Vagina (tissue), 2 donors: ENCODE measurements at regions not wholly inside any gene's neighbourhood (a gene's known extent, or its start where the extent isn't known, plus 50 kb on each side); places are given as distances from the start of the nearest gene placed in this dataset.

ENCODE experiments used
- DNase-seq, 2 donors: peaks; one replicate each; pipeline ENCODE4 v3.0.0-alpha.2; 2017; ENCODE audit errors: extremely low spot score in 2 of 2
- H3K27ac ChIP-seq: fragments of 200-600 bp; sonication (generic); one replicate; pipeline ENCODE4 v1.5.1; 2019
- H3K27me3 ChIP-seq: fragments of 200-600 bp; sonication (generic); one replicate; pipeline ENCODE4 v1.5.1; 2019
- H3K36me3 ChIP-seq, 2 donors: fragments of 200-600 bp; sonication (generic); one replicate each; pipeline ENCODE4 v1.5.1; 2017 to 2019
- H3K4me1 ChIP-seq: fragments of 200-600 bp; sonication (generic); one replicate; pipeline ENCODE4 v1.5.1; 2019
- H3K4me3 ChIP-seq, 2 donors: fragments of 200-600 bp; sonication (generic); 1 replicate in 1 of 2; 2 replicates in 1 of 2; pipeline ENCODE4 v1.5.1; 2016 to 2019
- H3K9me3 ChIP-seq: fragments of 200-600 bp; sonication (generic); one replicate; pipeline ENCODE4 v1.5.1; 2019
- CTCF ChIP-seq, 3 experiments: fragments of 450-650 bp in 2 of 3; fragments of 200-600 bp in 1 of 3; sonication (generic) in 1 of 3; IDR thresholded peaks; one replicate each; pipeline ENCODE4 v1.5.1; 2017 to 2019; ENCODE audit warnings: antibody characterized with exemption in 3 of 3, mild to moderate bottlenecking in 2 of 3, moderate library complexity in 2 of 3
- POLR2A ChIP-seq, 2 donors: fragments of 450-650 bp; IDR thresholded peaks; one replicate each; pipeline ENCODE4 v1.6.1; 2017; ENCODE audit warnings: antibody characterized with exemption in 2 of 2, mild to moderate bottlenecking in 2 of 2, moderate library complexity in 2 of 2
- POLR2AphosphoS5 ChIP-seq, 2 donors: sonication (generic); formaldehyde crosslinking; IDR thresholded peaks; one replicate each; pipeline ENCODE4 v1.9.0; 2017; ENCODE audit warnings: antibody characterized with exemption in 2 of 2, mild to moderate bottlenecking in 2 of 2, low read depth in 1 of 2; ENCODE audit not compliant: insufficient read depth in 1 of 2
- intact Hi-C: fragments of 100-400 bp; cut with DNase I; formaldehyde crosslinking; loops from one replicate; pipeline ENCODE4 v1.15.1; 2023

- Histone ChIP-seq H3K27ac (no peak overlapping the region), H3K4me3 (no peak overlapping the region)
- no peak for TF ChIP-seq POLR2AphosphoS5 (IDR thresholded peaks at IDR 0.05; ENCODE audit: insufficient read depth in 1 of 2, low read depth in 1 of 2)
- no peak for TF ChIP-seq POLR2A (IDR thresholded peaks at IDR 0.05)
- no peak for TF ChIP-seq CTCF (IDR thresholded peaks at IDR 0.05)
Measured at GRCh38 chr6:140833408-140833807, 1299.3 kb upstream of the GJE1 start.

GRCh38 chr6:140830666-140831065 is 1302.1 kb upstream of the GJE1 start:
- H3K4me3 ChIP-seq = no peak overlapping the region
- H3K36me3 ChIP-seq = no peaks in the 10 kb centered on the region
- TF ChIP-seq POLR2AphosphoS5 (IDR thresholded peaks at IDR 0.05; ENCODE audit: insufficient read depth in 1 of 2, low read depth in 1 of 2) = no peak
- no peak for TF ChIP-seq POLR2A (IDR thresholded peaks at IDR 0.05)
- no peak for TF ChIP-seq CTCF (IDR thresholded peaks at IDR 0.05)
- H3K9me3 ChIP-seq = no peaks in the 10 kb centered on the region
- intact Hi-C loops = no loop called here
- H3K27me3 ChIP-seq = no peaks in the 10 kb centered on the region
- no peaks in the 10 kb centered on the region for H3K4me1 ChIP-seq
- H3K27ac ChIP-seq = no peak overlapping the region
- DNase-seq = no peak

More at GRCh38 chr6:140833408-140833807, 1299.3 kb upstream of the GJE1 start:
- H3K4me1 ChIP-seq = no peaks in the 10 kb centered on the region
- DNase-seq = no peak
- intact Hi-C loops = no loop called here
- no peaks in the 10 kb centered on the region for H3K27me3 ChIP-seq
- no peaks in the 10 kb centered on the region for H3K9me3 ChIP-seq
- no peaks in the 10 kb centered on the region for H3K36me3 ChIP-seq

GRCh38 chr6:140828856-140829255 is 1303.9 kb upstream of the GJE1 start:
- intact Hi-C loops = no loop called here
- no peak for TF ChIP-seq POLR2AphosphoS5 (IDR thresholded peaks at IDR 0.05; ENCODE audit: insufficient read depth in 1 of 2, low read depth in 1 of 2)
- no peak for TF ChIP-seq CTCF (IDR thresholded peaks at IDR 0.05)
- Histone ChIP-seq H3K27ac (no peak overlapping the region), H3K4me3 (no peak overlapping the region), H3K27me3 (no peaks in the 10 kb centered on the region), H3K4me1 (no peaks in the 10 kb centered on the region), H3K9me3 (no peaks in the 10 kb centered on the region), H3K36me3 (no peaks in the 10 kb centered on the region)
- no peak for DNase-seq

GRCh38 chr6:140827593-140827992 is 1305.1 kb upstream of the GJE1 start:
- no peaks in the 10 kb centered on the region for H3K9me3 ChIP-seq
- intact Hi-C loops = no loop called here
- DNase-seq = no peak

GRCh38 chr6:140825731-140826130 is 1307.0 kb upstream of the GJE1 start:
- Histone ChIP-seq H3K4me3 (no peak overlapping the region), H3K4me1 (no peaks in the 10 kb centered on the region), H3K27ac (no peak overlapping the region), H3K36me3 (no peaks in the 10 kb centered on the region), H3K27me3 (no peaks in the 10 kb centered on the region), H3K9me3 (no peaks in the 10 kb centered on the region)
- no peak for TF ChIP-seq POLR2A (IDR thresholded peaks at IDR 0.05)
- TF ChIP-seq CTCF (IDR thresholded peaks at IDR 0.05) = no peak
- TF ChIP-seq POLR2AphosphoS5 (IDR thresholded peaks at IDR 0.05; ENCODE audit: insufficient read depth in 1 of 2, low read depth in 1 of 2) = no peak
- intact Hi-C loops = no loop called here
- DNase-seq = no peak

More at GRCh38 chr6:140827593-140827992, 1305.1 kb upstream of the GJE1 start:
- Histone ChIP-seq H3K36me3 (no peaks in the 10 kb centered on the region), H3K27ac (no peak overlapping the region), H3K27me3 (no peaks in the 10 kb centered on the region), H3K4me1 (no peaks in the 10 kb centered on the region), H3K4me3 (no peak overlapping the region)
- no peak for TF ChIP-seq POLR2AphosphoS5 (IDR thresholded peaks at IDR 0.05; ENCODE audit: insufficient read depth in 1 of 2, low read depth in 1 of 2)
- no peak for TF ChIP-seq CTCF (IDR thresholded peaks at IDR 0.05)
- no peak for TF ChIP-seq POLR2A (IDR thresholded peaks at IDR 0.05)
